HCT116 (cell line): ENCODE measurements at regions not wholly inside any gene's neighbourhood (a gene's known extent, or its start where the extent isn't known, plus 50 kb on each side); places are given as distances from the start of the nearest gene placed in this dataset.

Experiments
- ATAC-seq: fragments of 200-7000 bp; cut with Tn5 transposase; 2 replicates; pipeline ENCODE4 v1.9.1; 2020; ENCODE audit warnings: mild to moderate bottlenecking, moderate library complexity
- BruUV-seq: library from RNA; stranded (reverse); fragments of 400-500 nt; replicated peaks from 2 replicates; lab custom pipeline; 2021; lab: Mats Ljungman, UMichigan
- CTCF ChIA-PET: fragments of 300-600 bp; sonication (Branson Sonifier 250); formaldehyde crosslinking; loops from one replicate; lab custom pipeline; 2021; ENCODE audit warnings: antibody characterized with exemption; lab: Charles Lee
- POLR2A ChIA-PET: fragments of 300-600, 350-600 bp; sonication (Branson Sonifier 250); formaldehyde crosslinking; loops from one replicate; lab custom pipeline; 2021; ENCODE audit warnings: antibody characterized with exemption; lab: Charles Lee
- RAD21 ChIA-PET, 2 experiments: fragments of 300-600 bp; sonication (Branson Sonifier 250); formaldehyde crosslinking; loops; one replicate each; lab custom pipeline; 2023; ENCODE audit warnings: low total read pairs in 2 of 2; ENCODE audit not compliant: uncharacterized antibody in 2 of 2, unreplicated experiment in 2 of 2, low non-redundant PET in 1 of 2; lab: Charles Lee
- DNase-seq: peaks from one replicate; pipeline ENCODE4 v3.0.0-alpha.2; 2010; ENCODE audit warnings: low read depth, low spot score
- H2AFZ ChIP-seq: fragments of 200-600 bp; shearing (Covaris generic), sonication (generic); 2 replicates; pipeline ENCODE4 v1.6.1; 2017; ENCODE audit warnings: low read depth, mixed run types, mixed read lengths, antibody characterized with exemption, low read length; ENCODE audit not compliant: poor library complexity, severe bottlenecking
- H3K27ac ChIP-seq: 2 replicates; pipeline ENCODE4 v1.5.1; 2012; ENCODE audit warnings: low read depth, low read length
- H3K27me3 ChIP-seq: fragments of 200-600 bp; sonication (generic); 2 replicates; pipeline ENCODE4 v1.6.1; 2016; ENCODE audit warnings: mixed run types, low read length, mixed read lengths; ENCODE audit not compliant: insufficient read depth
- H3K36me3 ChIP-seq, 2 experiments: fragments of 200-500 bp in 1 of 2; fragments of 200-600 bp in 1 of 2; sonication (Bioruptor generic) in 1 of 2; sonication (generic) in 1 of 2; 2 replicates each; pipeline versions ENCODE4 v1.5.1 to v1.6.1; 2014 to 2016; ENCODE audit warnings: low read length in 2 of 2, inconsistent platforms in 1 of 2, mixed read lengths in 1 of 2, mixed run types in 1 of 2; ENCODE audit not compliant: insufficient read depth in 2 of 2, control insufficient read depth in 1 of 2
- H3K4me1 ChIP-seq, 2 experiments: fragments of 200-600 bp in 1 of 2; sonication (generic) in 1 of 2; 2 replicates each; pipeline versions ENCODE4 v1.5.1 to v1.6.1; 2012 to 2017; ENCODE audit warnings: low read length in 2 of 2, inconsistent platforms in 1 of 2, mild to moderate bottlenecking in 1 of 2, mixed read lengths in 1 of 2, mixed run types in 1 of 2, moderate library complexity in 1 of 2; ENCODE audit not compliant: insufficient read depth in 2 of 2, control insufficient read depth in 1 of 2
- H3K4me2 ChIP-seq: fragments of 200-600 bp; sonication (generic); 2 replicates; pipeline ENCODE4 v1.6.1; 2017; ENCODE audit warnings: mixed run types, low read length, mixed read lengths
- H3K4me3 ChIP-seq, 2 experiments: fragments of 200-600 bp in 1 of 2; sonication (generic) in 1 of 2; replicated peaks in 1 of 2; 2 replicates each; pipeline ENCODE4 v1.5.1; 2011 to 2016; ENCODE audit warnings: low read length in 2 of 2, control low read depth in 1 of 2, low read depth in 1 of 2, mild to moderate bottlenecking in 1 of 2, mixed read lengths in 1 of 2, mixed run types in 1 of 2
- H3K79me2 ChIP-seq: fragments of 200-600 bp; sonication (generic); 2 replicates; pipeline ENCODE4 v1.6.1; 2017; ENCODE audit warnings: mild to moderate bottlenecking, mixed run types, low read length, moderate library complexity, mixed read lengths; ENCODE audit not compliant: insufficient read depth
- H3K9ac ChIP-seq: fragments of 200-600 bp; sonication (generic); 2 replicates; pipeline ENCODE4 v1.6.1; 2016; ENCODE audit warnings: low read length, mixed read lengths
- H3K9me2 ChIP-seq: fragments of 200-600 bp; sonication (generic), shearing (Covaris generic); 2 replicates; pipeline ENCODE4 v1.6.1; 2017; ENCODE audit warnings: mixed run types, mild to moderate bottlenecking, moderate library complexity; ENCODE audit not compliant: insufficient read depth
- H3K9me3 ChIP-seq, 2 experiments: fragments of 200-500 bp in 1 of 2; fragments of 200-600 bp in 1 of 2; sonication (Bioruptor generic) in 1 of 2; sonication (generic) in 1 of 2; 2 replicates each; pipeline ENCODE4 v1.6.1; 2014 to 2017; ENCODE audit warnings: low read length in 2 of 2, mixed read lengths in 2 of 2, inconsistent platforms in 1 of 2, low read depth in 1 of 2, mild to moderate bottlenecking in 1 of 2, mixed run types in 1 of 2, moderate library complexity in 1 of 2; ENCODE audit not compliant: control insufficient read depth in 1 of 2, insufficient read depth in 1 of 2
- H4K20me1 ChIP-seq: fragments of 200-600 bp; sonication (generic), shearing (Covaris generic); 2 replicates; pipeline ENCODE4 v1.6.1; 2017; ENCODE audit warnings: mixed run types, mild to moderate bottlenecking, moderate library complexity; ENCODE audit not compliant: insufficient read depth
- CBX3 ChIP-seq: IDR thresholded peaks from 2 replicates; pipeline ENCODE4 v1.6.1; 2012; ENCODE audit warnings: low read depth
- CEBPB ChIP-seq: IDR thresholded peaks from 2 replicates; pipeline ENCODE4 v1.6.1; 2012; ENCODE audit warnings: low read depth
- EGR1 ChIP-seq: IDR thresholded peaks from 2 replicates; pipeline ENCODE4 v1.6.1; 2012; ENCODE audit warnings: low read depth
- EZH2 ChIP-seq: fragments of 200-600 bp; sonication (generic); IDR thresholded peaks from 2 replicates; pipeline ENCODE4 v1.6.1; 2017; ENCODE audit warnings: antibody characterized with exemption, mixed run types
- FOSL1 ChIP-seq: IDR thresholded peaks from 2 replicates; pipeline ENCODE4 v1.6.1; 2012; ENCODE audit warnings: low read depth
- JUND ChIP-seq: IDR thresholded peaks from 2 replicates; pipeline ENCODE4 v1.6.1; 2012
- SP1 ChIP-seq: IDR thresholded peaks from 2 replicates; pipeline ENCODE4 v1.6.1; 2012; ENCODE audit warnings: low read depth
- YY1 ChIP-seq: IDR thresholded peaks from 2 replicates; pipeline ENCODE4 v1.6.1; 2011; ENCODE audit warnings: low read length, low read depth, moderate library complexity, mild to moderate bottlenecking; ENCODE audit not compliant: insufficient replicate concordance; ENCODE audit errors: extremely low read depth
- ZFX ChIP-seq: fragments of 450-650 bp; IDR thresholded peaks from 2 replicates; pipeline ENCODE4 v1.6.1; 2017
- ZNF274 ChIP-seq: fragments of 200-500 bp; sonication (Bioruptor generic); IDR thresholded peaks from 2 replicates; pipeline ENCODE4 v1.6.1; 2014; ENCODE audit warnings: mild to moderate bottlenecking, low read depth, low read length, inconsistent platforms
- intact Hi-C: fragments of 100-400 bp; cut with micrococcal nuclease; formaldehyde crosslinking; loops from 2 replicates; pipeline ENCODE4 v1.10.0; 2022
- TF ChIP-seq, protein P1 (sequence below): IDR thresholded peaks from 2 replicates; pipeline ENCODE4 v1.6.1; 2012; ENCODE audit warnings: low read depth
- TF ChIP-seq, protein P2 (sequence below): IDR thresholded peaks from 2 replicates; pipeline ENCODE4 v1.6.1; 2012
- TF ChIP-seq, protein P3 (sequence below): IDR thresholded peaks from 2 replicates; pipeline ENCODE4 v1.6.1; 2011; ENCODE audit warnings: mild to moderate bottlenecking, low read length, moderate library complexity; ENCODE audit not compliant: insufficient replicate concordance; ENCODE audit errors: extremely low read depth

DNA sequence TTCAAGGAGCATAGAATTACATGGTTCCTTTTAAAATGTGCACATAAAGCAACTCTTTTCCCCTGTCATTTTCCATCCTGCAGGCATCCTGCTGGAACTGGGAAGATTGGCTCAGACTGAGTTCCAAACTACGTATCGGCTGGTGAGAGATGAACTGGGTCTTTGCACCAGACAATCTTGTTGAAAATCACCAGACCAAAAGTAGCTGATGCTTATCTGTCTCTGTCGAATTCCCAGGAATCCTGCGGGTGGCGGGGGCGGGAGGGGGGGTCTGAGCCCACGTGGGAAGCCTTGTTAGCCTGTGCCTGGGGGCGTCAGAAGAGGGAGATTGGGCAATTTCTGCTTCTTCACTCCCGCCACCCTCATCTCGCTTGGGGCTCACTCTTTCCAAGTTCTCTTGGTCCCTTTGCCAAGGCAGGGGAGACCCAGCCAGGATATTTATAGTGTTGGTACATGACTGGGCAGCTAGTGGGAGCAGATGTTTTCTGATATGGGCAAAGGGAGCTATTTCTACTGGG is 90.1 kb upstream of the SLC25A33 start:
- intact Hi-C loops: no loop called here
- ChIA-PET CTCF (no interaction called here), POLR2A (no interaction called here), RAD21 (no interaction called here)
- Histone ChIP-seq H3K27me3 (no peaks in the 10 kb centered on the region), H3K27ac (no peak overlapping the region), H3K4me1 (no peaks in the 10 kb centered on the region), H3K9ac (no peak overlapping the region), H4K20me1 (no peaks in the 10 kb centered on the region), H3K9me2 (no peaks in the 10 kb centered on the region), H3K4me3 (no peak overlapping the region), H2AFZ (no peak overlapping the region), H3K4me2 (no peak overlapping the region), H3K79me2 (no peaks in the 10 kb centered on the region), H3K9me3 (no peaks in the 10 kb centered on the region), H3K36me3 (no peaks in the 10 kb centered on the region)
- no TSS peak for BruUV-seq
- TF ChIP-seq JUND (no peak), CBX3 (no peak)
- DNase-seq (no peak), ATAC-seq (no peak)

DNA sequence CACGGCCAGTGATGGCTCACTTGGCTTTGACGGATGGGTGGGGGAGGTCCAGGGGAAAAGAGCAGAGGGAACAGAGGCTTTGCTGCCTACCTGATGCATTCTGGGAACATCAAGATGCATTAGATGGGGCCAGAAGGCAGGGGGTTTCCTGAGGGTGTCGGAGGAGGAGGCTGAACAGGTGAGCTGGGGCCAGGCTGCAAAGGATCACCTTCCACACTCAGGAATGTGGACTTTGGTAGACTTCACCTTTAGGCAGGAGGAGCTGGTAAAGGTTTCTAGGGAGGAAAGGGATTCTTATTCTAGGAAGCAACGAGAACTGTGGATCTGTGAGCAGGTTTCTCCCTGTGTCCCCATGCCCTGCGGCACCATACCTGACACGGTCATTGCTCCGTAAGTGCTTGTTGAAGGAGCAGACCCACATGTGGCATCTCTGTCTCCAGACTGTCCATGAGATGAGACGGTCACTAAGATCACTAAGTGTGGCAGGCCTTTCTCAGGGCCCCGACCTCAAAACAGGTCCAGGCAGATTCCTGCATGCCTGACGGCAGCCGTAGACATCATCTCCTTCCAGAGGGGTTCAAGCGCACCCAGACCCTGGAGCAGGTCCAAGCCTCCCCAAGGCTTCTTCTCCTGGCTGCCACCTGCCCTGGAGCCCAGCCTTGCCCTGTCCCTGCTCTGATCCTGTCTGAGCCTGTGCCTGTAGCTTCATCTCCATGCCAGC is 89.1 kb upstream of the SLC25A33 start:
- no peak for DNase-seq
- no peak overlapping the region for H2AFZ ChIP-seq
- no peak overlapping the region for H3K27ac ChIP-seq
- RAD21 ChIA-PET: no interaction called here
- BruUV-seq: no TSS peak
- H3K36me3 ChIP-seq: no peaks in the 10 kb centered on the region
- no peaks in the 10 kb centered on the region for H3K27me3 ChIP-seq
- no peaks in the 10 kb centered on the region for H3K79me2 ChIP-seq
- no peak for ATAC-seq
- H3K4me1 ChIP-seq: no peaks in the 10 kb centered on the region
- H4K20me1 ChIP-seq: no peaks in the 10 kb centered on the region
- H3K9ac ChIP-seq: no peak overlapping the region
- intact Hi-C loops: no loop called here
- POLR2A ChIA-PET: no interaction called here
- no peaks in the 10 kb centered on the region for H3K9me2 ChIP-seq
- CTCF ChIA-PET: no interaction called here
- no peaks in the 10 kb centered on the region for H3K9me3 ChIP-seq
- H3K4me3 ChIP-seq: no peak overlapping the region
- no peak overlapping the region for H3K4me2 ChIP-seq
- TF ChIP-seq, protein P1, sequence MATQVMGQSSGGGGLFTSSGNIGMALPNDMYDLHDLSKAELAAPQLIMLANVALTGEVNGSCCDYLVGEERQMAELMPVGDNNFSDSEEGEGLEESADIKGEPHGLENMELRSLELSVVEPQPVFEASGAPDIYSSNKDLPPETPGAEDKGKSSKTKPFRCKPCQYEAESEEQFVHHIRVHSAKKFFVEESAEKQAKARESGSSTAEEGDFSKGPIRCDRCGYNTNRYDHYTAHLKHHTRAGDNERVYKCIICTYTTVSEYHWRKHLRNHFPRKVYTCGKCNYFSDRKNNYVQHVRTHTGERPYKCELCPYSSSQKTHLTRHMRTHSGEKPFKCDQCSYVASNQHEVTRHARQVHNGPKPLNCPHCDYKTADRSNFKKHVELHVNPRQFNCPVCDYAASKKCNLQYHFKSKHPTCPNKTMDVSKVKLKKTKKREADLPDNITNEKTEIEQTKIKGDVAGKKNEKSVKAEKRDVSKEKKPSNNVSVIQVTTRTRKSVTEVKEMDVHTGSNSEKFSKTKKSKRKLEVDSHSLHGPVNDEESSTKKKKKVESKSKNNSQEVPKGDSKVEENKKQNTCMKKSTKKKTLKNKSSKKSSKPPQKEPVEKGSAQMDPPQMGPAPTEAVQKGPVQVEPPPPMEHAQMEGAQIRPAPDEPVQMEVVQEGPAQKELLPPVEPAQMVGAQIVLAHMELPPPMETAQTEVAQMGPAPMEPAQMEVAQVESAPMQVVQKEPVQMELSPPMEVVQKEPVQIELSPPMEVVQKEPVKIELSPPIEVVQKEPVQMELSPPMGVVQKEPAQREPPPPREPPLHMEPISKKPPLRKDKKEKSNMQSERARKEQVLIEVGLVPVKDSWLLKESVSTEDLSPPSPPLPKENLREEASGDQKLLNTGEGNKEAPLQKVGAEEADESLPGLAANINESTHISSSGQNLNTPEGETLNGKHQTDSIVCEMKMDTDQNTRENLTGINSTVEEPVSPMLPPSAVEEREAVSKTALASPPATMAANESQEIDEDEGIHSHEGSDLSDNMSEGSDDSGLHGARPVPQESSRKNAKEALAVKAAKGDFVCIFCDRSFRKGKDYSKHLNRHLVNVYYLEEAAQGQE: no peak
- TF ChIP-seq ZNF274: no peak
- TF ChIP-seq YY1: no peak
- TF ChIP-seq, protein P2, sequence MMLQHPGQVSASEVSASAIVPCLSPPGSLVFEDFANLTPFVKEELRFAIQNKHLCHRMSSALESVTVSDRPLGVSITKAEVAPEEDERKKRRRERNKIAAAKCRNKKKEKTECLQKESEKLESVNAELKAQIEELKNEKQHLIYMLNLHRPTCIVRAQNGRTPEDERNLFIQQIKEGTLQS: no peak
- no peak for TF ChIP-seq EGR1
- TF ChIP-seq ZFX: no peak
- TF ChIP-seq, protein P3, sequence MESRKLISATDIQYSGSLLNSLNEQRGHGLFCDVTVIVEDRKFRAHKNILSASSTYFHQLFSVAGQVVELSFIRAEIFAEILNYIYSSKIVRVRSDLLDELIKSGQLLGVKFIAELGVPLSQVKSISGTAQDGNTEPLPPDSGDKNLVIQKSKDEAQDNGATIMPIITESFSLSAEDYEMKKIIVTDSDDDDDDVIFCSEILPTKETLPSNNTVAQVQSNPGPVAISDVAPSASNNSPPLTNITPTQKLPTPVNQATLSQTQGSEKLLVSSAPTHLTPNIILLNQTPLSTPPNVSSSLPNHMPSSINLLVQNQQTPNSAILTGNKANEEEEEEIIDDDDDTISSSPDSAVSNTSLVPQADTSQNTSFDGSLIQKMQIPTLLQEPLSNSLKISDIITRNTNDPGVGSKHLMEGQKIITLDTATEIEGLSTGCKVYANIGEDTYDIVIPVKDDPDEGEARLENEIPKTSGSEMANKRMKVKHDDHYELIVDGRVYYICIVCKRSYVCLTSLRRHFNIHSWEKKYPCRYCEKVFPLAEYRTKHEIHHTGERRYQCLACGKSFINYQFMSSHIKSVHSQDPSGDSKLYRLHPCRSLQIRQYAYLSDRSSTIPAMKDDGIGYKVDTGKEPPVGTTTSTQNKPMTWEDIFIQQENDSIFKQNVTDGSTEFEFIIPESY: no peak
- no peak for TF ChIP-seq JUND
- TF ChIP-seq FOSL1: no peak
- no peak for TF ChIP-seq CEBPB
- TF ChIP-seq SP1: no peak
- TF ChIP-seq EZH2: no peak
